GM23338 (cell line): ENCODE measurements at regions not wholly inside any gene's neighbourhood (a gene's known extent, or its start where the extent isn't known, plus 50 kb on each side); places are given as distances from the start of the nearest gene placed in this dataset.
A peak's percentile ranks its signal among the peaks of the same experiment; 100 is the strongest.

Source experiments
- CREB1 ChIP-seq: fragments of 250-450 bp; sonication (Bioruptor Pico); IDR thresholded peaks from 2 replicates; pipeline ENCODE4 v1.5.0; 2020; ENCODE audit warnings: low read depth, mild to moderate bottlenecking, moderate library complexity
- EZH2 ChIP-seq: fragments of 200-600 bp; sonication (generic); IDR thresholded peaks from one replicate; pipeline ENCODE4 v1.8.0; 2017; ENCODE audit warnings: antibody characterized with exemption, mild to moderate bottlenecking, low read depth; ENCODE audit not compliant: unreplicated experiment
- EZH2phosphoT487 ChIP-seq: fragments of 200-600 bp; sonication (generic); IDR thresholded peaks from one replicate; pipeline ENCODE4 v1.8.1; 2018; ENCODE audit warnings: antibody characterized with exemption; ENCODE audit not compliant: unreplicated experiment
- JUNB ChIP-seq: IDR thresholded peaks from one replicate; pipeline ENCODE4 v1.6.1; 2016; ENCODE audit warnings: antibody characterized with exemption; ENCODE audit not compliant: unreplicated experiment
- POLR2AphosphoS5 ChIP-seq: IDR thresholded peaks from 2 replicates; pipeline ENCODE4 v1.6.1; 2016; ENCODE audit warnings: antibody characterized with exemption, low read depth
- STAT1 ChIP-seq: IDR thresholded peaks from one replicate; pipeline ENCODE4 v1.6.1; 2016; ENCODE audit warnings: antibody characterized with exemption; ENCODE audit not compliant: unreplicated experiment
- ZNF114 ChIP-seq: fragments of 250-450 bp; sonication (Bioruptor Pico); IDR thresholded peaks from 2 replicates; pipeline ENCODE4 v1.5.0; 2020; ENCODE audit warnings: mild to moderate bottlenecking, moderate library complexity
- ZNF331 ChIP-seq: fragments of 250-450 bp; sonication (Bioruptor Pico); IDR thresholded peaks from 2 replicates; pipeline ENCODE4 v1.5.0; 2020; ENCODE audit warnings: low read depth, mild to moderate bottlenecking, moderate library complexity
- ZNF462 ChIP-seq: fragments of 250-450 bp; sonication (Bioruptor Pico); IDR thresholded peaks from 2 replicates; pipeline ENCODE4 v1.5.0; 2020; ENCODE audit warnings: mild to moderate bottlenecking, moderate library complexity
- TF ChIP-seq, protein P1 (sequence below), 2 experiments: fragments of 200-600 bp in 1 of 2; sonication (generic) in 1 of 2; conservative IDR thresholded peaks; 2 replicates each; pipeline versions ENCODE4 v1.5.1 to v1.6.1; 2016 to 2017; ENCODE audit warnings: antibody characterized with exemption in 2 of 2, low read depth in 2 of 2, mild to moderate bottlenecking in 2 of 2, moderate library complexity in 1 of 2
- TF ChIP-seq, protein P2 (sequence below): IDR thresholded peaks from one replicate; pipeline ENCODE4 v1.6.1; 2018; ENCODE audit warnings: antibody characterized with exemption; ENCODE audit not compliant: unreplicated experiment
- TF ChIP-seq, protein P3 (sequence below): IDR thresholded peaks from 2 replicates; pipeline ENCODE4 v1.6.1; 2016; ENCODE audit warnings: antibody characterized with exemption

GRCh38 chr3:26118165-26118564 is 328.3 kb downstream of the OXSM start:
- no peak for TF ChIP-seq POLR2AphosphoS5
- TF ChIP-seq, protein P1, sequence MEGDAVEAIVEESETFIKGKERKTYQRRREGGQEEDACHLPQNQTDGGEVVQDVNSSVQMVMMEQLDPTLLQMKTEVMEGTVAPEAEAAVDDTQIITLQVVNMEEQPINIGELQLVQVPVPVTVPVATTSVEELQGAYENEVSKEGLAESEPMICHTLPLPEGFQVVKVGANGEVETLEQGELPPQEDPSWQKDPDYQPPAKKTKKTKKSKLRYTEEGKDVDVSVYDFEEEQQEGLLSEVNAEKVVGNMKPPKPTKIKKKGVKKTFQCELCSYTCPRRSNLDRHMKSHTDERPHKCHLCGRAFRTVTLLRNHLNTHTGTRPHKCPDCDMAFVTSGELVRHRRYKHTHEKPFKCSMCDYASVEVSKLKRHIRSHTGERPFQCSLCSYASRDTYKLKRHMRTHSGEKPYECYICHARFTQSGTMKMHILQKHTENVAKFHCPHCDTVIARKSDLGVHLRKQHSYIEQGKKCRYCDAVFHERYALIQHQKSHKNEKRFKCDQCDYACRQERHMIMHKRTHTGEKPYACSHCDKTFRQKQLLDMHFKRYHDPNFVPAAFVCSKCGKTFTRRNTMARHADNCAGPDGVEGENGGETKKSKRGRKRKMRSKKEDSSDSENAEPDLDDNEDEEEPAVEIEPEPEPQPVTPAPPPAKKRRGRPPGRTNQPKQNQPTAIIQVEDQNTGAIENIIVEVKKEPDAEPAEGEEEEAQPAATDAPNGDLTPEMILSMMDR (conservative IDR thresholded peaks at IDR 0.05; ENCODE audit: low read depth in 2 of 2), result peak; percentile 65 to 75
- TF ChIP-seq, protein P2, sequence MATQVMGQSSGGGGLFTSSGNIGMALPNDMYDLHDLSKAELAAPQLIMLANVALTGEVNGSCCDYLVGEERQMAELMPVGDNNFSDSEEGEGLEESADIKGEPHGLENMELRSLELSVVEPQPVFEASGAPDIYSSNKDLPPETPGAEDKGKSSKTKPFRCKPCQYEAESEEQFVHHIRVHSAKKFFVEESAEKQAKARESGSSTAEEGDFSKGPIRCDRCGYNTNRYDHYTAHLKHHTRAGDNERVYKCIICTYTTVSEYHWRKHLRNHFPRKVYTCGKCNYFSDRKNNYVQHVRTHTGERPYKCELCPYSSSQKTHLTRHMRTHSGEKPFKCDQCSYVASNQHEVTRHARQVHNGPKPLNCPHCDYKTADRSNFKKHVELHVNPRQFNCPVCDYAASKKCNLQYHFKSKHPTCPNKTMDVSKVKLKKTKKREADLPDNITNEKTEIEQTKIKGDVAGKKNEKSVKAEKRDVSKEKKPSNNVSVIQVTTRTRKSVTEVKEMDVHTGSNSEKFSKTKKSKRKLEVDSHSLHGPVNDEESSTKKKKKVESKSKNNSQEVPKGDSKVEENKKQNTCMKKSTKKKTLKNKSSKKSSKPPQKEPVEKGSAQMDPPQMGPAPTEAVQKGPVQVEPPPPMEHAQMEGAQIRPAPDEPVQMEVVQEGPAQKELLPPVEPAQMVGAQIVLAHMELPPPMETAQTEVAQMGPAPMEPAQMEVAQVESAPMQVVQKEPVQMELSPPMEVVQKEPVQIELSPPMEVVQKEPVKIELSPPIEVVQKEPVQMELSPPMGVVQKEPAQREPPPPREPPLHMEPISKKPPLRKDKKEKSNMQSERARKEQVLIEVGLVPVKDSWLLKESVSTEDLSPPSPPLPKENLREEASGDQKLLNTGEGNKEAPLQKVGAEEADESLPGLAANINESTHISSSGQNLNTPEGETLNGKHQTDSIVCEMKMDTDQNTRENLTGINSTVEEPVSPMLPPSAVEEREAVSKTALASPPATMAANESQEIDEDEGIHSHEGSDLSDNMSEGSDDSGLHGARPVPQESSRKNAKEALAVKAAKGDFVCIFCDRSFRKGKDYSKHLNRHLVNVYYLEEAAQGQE, result no peak
- TF ChIP-seq ZNF114 (CRISPR knock-in tag), result no peak
- TF ChIP-seq CREB1 (CRISPR knock-in tag), result no peak
- TF ChIP-seq EZH2, result no peak
- TF ChIP-seq EZH2phosphoT487, result no peak
- TF ChIP-seq, protein P3, sequence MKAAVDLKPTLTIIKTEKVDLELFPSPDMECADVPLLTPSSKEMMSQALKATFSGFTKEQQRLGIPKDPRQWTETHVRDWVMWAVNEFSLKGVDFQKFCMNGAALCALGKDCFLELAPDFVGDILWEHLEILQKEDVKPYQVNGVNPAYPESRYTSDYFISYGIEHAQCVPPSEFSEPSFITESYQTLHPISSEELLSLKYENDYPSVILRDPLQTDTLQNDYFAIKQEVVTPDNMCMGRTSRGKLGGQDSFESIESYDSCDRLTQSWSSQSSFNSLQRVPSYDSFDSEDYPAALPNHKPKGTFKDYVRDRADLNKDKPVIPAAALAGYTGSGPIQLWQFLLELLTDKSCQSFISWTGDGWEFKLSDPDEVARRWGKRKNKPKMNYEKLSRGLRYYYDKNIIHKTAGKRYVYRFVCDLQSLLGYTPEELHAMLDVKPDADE, result no peak
- TF ChIP-seq ZNF331 (CRISPR knock-in tag), result peak; percentile 60
- TF ChIP-seq STAT1, result no peak
- no peak for TF ChIP-seq ZNF462 (CRISPR knock-in tag)
- no peak for TF ChIP-seq JUNB
